ENCODE measurements at regions not wholly inside any gene's neighbourhood (a gene's known extent, or its start where the extent isn't known, plus 50 kb on each side); places are given as distances from the start of the nearest gene placed in this dataset.

GRCh38 chr16:66287926-66288325, 78.6 kb upstream of the CDH5 start:
- DNase-seq (ENCODE audit: low spot score) (no peak), ATAC-seq (no peak)
- Mint-ChIP-seq H3K4me3 (no peak overlapping the region), H3K27ac (no peak overlapping the region), H3K36me3 (no peaks in the 10 kb centered on the region), H3K4me1 (peaks cover 4% of the 10 kb centered on the region; the same call in 1 of the 2 replicates), H3K9me3 (peaks cover 3% of the 10 kb centered on the region; the same call in 1 of the 2 replicates), H3K27me3 (ENCODE audit: low read depth) (no peaks in the 10 kb centered on the region)
- TF ChIP-seq KAT7 (CRISPR knock-in tag; IDR thresholded peaks at IDR 0.05; ENCODE audit: borderline replicate concordance) (no peak), NR3C1 (CRISPR knock-in tag; conservative IDR thresholded peaks at IDR 0.05; ENCODE audit: low read depth) (no peak), USF2 (CRISPR knock-in tag; IDR thresholded peaks at IDR 0.05) (no peak), ERG (CRISPR knock-in tag; IDR thresholded peaks at IDR 0.05) (no peak), ETV6 (CRISPR knock-in tag; IDR thresholded peaks at IDR 0.05) (no peak), PRRX2 (CRISPR knock-in tag; IDR thresholded peaks at IDR 0.05) (no peak), SMAD4 (CRISPR knock-in tag; IDR thresholded peaks at IDR 0.05) (no peak), GTF2I (CRISPR knock-in tag; conservative IDR thresholded peaks at IDR 0.05) (no peak)
- POLR2A ChIA-PET: no interaction called here
- CTCF ChIA-PET: interaction anchor here (0.6 to 0.9 kb wide), 2 partner anchors 9 to 12 kb away, joined by 3 read pairs; no protein-coding TSS in a partner anchor

- H3K4me1 Mint-ChIP-seq: peaks cover 4% of the 10 kb centered on the region; the same call in 1 of the 2 replicates
- ATAC-seq: no peak
- ChIA-PET POLR2A (no interaction called here), CTCF (interaction anchor here (1.4 kb wide), 1 partner anchor 11 kb away, joined by 5 read pairs; no protein-coding TSS in a partner anchor)
- H3K4me3 Mint-ChIP-seq: no peak overlapping the region
- no peak for DNase-seq (ENCODE audit: low spot score)
- peaks cover 3% of the 10 kb centered on the region; the same call in 1 of the 2 replicates for H3K9me3 Mint-ChIP-seq
- H3K36me3 Mint-ChIP-seq: no peaks in the 10 kb centered on the region
- no peak overlapping the region for H3K27ac Mint-ChIP-seq
- H3K27me3 Mint-ChIP-seq (ENCODE audit: low read depth): no peaks in the 10 kb centered on the region
- TF ChIP-seq SP1 (CRISPR knock-in tag; conservative IDR thresholded peaks at IDR 0.05) (no peak), ZNF671 (CRISPR knock-in tag; IDR thresholded peaks at IDR 0.05) (no peak), ZNF396 (CRISPR knock-in tag; IDR thresholded peaks at IDR 0.05; ENCODE audit: borderline replicate concordance) (no peak), OVOL2 (CRISPR knock-in tag; IDR thresholded peaks at IDR 0.05; ENCODE audit: borderline replicate concordance) (no peak), ATF2 (CRISPR knock-in tag; IDR thresholded peaks at IDR 0.05; ENCODE audit: borderline replicate concordance, low read depth) (no peak), ZBTB43 (CRISPR knock-in tag; IDR thresholded peaks at IDR 0.05) (no peak), PRDM15 (CRISPR knock-in tag; IDR thresholded peaks at IDR 0.05) (no peak), E2F4 (CRISPR knock-in tag; IDR thresholded peaks at IDR 0.05; ENCODE audit: borderline replicate concordance, low read depth) (no peak), ARID4B (CRISPR knock-in tag; IDR thresholded peaks at IDR 0.05; ENCODE audit: borderline replicate concordance) (no peak)
These were observed 79.1 kb upstream of the CDH5 start for GRCh38 chr16:66287416-66287815.

All from WTC11 (cell line).